ENCODE measurements at regions not wholly inside any gene's neighbourhood (a gene's known extent, or its start where the extent isn't known, plus 50 kb on each side); places are given as distances from the start of the nearest gene placed in this dataset.
"Not testable (repeated sequence)": the region's sequence is repeated elsewhere in the genome, so short reads cannot be mapped to it uniquely, and the experiment has no call there.

DNA sequence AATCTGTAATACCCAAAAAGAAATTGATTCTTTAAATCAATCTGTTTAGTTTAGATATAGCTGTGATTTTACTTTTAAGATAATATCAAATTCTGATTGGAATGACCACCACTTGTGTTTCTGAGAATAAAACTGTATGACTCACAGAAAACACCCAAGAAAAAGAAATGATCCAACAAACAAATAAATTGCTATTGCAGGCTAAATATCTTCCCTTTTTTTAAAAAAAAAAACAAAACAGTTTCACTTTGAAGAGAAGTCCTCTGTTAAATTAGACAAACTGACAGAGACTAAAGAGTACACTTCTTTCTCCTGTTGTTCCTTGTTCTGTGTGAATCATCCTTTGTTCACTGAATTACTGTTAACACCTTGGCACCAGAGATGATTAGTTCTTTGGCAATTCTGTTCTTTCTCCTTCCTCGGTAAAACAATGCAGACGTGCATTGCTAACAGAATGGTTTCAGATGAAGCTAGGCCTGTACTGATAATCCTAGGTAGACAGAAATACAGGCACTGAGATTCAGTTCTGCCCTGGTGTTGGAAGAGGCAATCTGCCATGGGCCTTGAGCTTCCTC, 895.2 kb upstream of the CITED2 start:
- in situ Hi-C loops (cut with HindIII; ENCODE audit: low sequenced_read_pairs): no loop called here

DNA sequence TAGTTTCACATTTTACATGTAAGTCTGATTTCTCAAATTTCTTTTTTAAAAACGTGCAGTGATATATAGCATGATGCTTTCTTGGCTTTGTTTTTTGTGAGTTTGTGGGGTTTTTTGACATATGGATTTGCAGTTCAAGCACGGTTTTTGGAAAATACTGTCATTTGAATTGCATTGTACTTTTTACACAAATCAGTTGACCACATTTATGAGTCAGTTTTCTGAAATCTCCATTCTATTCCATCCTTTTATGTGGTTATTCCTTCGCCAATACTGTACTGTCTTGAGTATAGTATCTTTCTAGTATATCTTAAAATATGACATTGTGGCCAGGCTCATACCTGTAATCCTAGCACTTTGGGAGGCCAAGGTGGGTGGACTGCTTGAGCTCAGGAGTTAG, 890.0 kb upstream of the CITED2 start:
- in situ Hi-C loops (cut with HindIII; ENCODE audit: low sequenced_read_pairs): no loop called here

DNA sequence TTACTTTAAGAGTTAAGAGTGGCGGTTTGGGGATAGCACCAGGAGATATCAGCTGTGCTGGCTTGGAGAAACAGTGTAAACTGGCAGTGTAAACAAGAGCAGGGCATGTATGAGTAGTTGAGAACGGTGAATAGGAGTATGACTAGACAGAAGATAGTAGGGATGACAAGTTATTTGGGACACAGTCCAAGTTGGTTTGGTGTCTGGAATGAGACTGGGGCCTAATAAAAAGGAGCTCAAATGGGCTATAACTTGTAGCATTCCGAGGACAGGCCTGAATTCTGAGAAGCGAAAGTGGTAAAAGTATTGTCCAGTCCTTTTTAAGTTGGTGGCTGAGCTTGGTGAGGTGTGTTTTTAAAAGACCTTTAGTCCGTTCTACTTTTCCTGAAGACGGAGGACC, 883.9 kb upstream of the CITED2 start:
- in situ Hi-C loops (cut with HindIII; ENCODE audit: low sequenced_read_pairs): not testable (repeated sequence)

DNA sequence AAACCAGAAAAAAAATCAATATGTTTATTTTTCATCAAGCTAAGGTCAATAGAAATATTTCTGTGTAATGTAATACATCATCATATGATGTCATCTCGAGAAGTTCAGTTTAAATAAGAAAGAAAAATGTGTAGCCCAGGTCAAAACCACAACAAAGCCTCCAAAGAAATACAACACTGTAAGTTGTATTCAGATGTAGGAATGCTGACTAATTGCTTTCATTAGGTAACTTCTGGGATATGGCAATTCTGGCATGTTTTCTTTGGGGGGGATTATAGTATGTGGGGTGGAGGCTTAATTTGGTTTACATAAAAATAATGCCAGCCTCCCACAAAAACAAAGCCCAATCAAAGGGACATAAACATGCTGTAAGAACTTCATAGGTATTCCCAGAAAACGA, 881.8 kb upstream of the CITED2 start:
- in situ Hi-C loops (cut with HindIII; ENCODE audit: low sequenced_read_pairs): no loop called here

DNA sequence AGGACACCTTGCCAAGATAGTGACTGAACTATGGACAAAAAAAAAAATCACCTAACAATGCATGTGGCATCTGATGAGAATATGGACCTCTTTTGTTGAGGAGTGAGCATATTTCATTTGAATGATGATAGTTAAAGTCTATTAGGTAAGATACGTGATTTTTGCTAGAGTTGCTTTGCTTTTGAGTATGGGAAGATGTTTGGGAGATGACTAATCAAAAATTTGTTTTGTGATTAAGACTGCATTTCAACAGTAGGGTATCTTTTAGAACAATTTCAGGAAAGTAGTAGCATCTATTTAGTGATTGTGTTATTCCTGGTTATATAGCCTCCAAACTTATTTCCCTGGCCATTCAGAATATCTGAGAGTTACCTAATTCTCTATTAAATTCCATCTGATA, 878.6 kb upstream of the CITED2 start:
- in situ Hi-C loops (cut with HindIII; ENCODE audit: low sequenced_read_pairs): no loop called here

DNA sequence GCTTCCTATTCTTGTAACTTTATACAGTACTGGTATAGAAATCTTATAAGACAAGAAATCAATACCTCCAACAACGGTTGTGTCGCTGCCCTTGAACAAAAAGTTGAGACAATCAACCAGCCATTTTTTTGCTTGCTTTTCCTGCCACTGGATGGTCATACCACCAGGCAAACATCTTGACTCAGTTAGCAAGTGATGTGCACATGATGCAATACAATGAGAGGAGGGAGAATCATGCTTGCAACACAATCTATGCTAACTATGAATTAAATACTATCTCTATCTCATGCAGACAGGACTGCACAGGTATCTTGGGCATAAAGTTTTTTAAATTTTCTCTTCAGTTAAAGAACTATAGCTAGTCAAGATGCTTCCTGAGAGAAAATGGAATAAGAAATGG, 877.7 kb upstream of the CITED2 start:
- in situ Hi-C loops (cut with HindIII; ENCODE audit: low sequenced_read_pairs): no loop called here

DNA sequence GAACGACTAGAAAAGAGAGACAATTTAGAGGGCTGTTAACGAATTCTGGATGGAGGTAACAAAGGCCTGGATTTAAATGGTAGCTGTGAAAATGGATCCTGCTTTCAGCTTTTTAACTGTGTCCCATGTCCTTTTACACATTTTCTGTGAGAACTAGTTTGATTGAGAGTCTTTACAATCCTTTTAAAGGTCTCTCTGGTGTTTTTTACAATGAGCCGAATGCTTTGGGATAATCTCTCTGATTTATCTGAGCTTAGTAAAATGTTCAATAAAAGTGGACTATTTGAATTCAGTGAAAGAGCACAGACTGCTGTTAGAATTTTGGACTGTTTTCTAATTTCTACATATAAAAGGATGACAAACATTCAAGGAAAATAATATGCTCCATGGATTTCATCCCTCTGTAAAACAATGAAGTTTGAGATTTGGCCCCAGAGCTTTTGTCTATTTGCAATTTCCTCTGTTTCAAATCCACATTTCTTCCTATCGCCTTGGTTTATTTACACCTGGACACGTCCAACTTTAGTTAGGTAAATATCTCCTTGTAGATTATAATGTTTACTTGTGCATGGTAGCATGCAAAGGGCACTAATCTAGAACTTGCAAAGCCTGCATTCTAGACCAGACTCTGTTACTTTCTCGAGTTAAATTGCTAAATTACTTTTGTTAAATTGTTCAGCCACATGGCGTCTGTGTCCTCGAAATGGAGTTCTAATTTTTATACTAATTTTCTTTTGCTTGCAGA, 871.0 kb upstream of the CITED2 start:
- in situ Hi-C loops (cut with HindIII; ENCODE audit: low sequenced_read_pairs): no loop called here

DNA sequence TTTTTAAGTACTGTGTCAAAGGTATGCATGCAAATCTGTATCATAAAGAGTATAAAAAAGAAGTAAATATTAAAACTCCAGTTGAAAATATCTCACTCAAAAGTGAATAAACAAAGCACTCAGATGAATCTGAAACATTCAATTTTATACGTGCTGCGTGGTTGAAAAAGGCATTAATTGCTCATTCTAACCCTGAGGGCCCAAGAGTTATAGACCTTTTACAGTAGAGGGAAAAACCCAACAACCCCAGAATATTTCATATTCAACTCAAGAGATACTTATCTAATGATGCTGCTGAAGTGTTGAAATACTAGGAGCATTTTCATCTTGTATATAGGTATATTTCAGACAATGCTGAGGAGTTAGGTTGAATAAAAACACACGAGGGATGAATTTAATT, 862.8 kb upstream of the CITED2 start:
- in situ Hi-C loops (cut with HindIII; ENCODE audit: low sequenced_read_pairs): no loop called here

DNA sequence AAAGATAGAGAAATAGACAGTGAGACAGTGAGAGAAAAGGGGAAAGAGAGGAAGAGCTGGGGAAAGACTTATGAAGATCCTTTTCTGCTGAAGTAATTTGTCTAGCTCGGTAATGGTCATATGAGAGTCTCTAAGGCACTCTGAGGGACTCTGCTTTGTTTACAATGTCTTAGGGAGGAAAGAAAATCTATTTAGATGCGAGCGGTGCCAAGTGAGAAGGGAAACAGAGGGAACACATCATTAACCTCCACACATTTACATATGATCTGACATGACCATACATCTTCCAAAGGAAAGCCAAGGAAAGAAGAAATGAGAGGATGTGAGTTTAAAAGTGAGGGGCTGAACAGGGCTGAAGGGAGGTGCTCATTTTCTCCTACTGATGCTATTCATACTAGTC, 862.3 kb upstream of the CITED2 start:
- in situ Hi-C loops (cut with HindIII; ENCODE audit: low sequenced_read_pairs): no loop called here

DNA sequence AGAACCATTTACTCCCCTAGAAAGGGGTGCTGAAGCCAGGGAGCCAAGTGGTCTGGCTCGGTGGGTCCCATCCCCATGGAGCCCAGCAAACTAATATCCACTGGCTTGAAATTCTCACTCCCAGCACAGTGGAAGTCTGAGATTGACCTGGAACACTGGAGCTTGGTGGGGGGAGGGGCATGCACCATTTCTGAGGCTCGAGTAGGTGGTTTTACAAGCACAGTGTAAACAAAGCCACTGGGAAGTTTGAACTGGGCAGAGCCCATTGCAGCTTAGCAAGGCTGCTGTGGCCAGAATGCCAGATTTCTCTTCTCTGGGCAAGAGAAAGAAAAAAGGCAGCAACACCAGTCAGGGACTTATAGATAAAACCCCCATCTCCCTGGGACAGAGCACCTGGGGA, 855.8 kb upstream of the CITED2 start:
- in situ Hi-C loops (cut with HindIII; ENCODE audit: low sequenced_read_pairs): no loop called here

DNA sequence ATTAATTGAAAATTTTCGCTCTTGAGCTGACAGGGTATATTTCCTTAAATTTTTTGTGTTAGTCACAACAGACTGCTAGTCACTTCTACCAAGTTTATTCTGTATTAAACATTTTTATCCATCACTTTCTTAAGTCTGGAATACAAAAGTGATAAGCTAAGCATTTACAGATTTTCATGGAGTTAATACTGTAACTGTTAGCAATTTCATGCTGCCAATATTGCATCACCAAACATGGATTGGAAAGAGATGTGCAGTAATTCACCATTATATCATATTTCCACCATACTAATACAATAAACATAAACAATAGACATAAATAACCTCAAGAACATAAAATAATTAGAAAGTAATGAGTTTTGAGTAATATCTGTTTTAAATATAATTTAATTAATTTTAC, 854.0 kb upstream of the CITED2 start:
- in situ Hi-C loops (cut with HindIII; ENCODE audit: low sequenced_read_pairs): no loop called here

DNA sequence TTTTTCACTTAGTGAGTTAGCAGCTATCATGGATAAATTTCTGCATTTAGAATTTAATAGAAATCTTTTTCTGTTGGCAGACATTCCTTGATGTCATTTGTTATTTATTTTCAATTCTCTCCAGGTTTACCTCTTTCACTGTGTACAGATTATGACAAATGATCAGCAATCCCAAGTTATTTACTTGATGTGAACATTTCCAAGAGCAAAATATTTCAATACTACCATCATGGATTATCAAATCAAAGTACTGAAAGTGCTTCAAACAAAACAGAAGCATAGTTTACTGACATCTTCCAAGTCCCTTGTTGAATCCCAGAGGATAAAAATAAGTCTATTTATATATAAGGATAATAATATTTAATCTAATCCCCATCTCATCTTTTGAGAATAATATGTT, 852.2 kb upstream of the CITED2 start:
- in situ Hi-C loops (cut with HindIII; ENCODE audit: low sequenced_read_pairs): no loop called here

DNA sequence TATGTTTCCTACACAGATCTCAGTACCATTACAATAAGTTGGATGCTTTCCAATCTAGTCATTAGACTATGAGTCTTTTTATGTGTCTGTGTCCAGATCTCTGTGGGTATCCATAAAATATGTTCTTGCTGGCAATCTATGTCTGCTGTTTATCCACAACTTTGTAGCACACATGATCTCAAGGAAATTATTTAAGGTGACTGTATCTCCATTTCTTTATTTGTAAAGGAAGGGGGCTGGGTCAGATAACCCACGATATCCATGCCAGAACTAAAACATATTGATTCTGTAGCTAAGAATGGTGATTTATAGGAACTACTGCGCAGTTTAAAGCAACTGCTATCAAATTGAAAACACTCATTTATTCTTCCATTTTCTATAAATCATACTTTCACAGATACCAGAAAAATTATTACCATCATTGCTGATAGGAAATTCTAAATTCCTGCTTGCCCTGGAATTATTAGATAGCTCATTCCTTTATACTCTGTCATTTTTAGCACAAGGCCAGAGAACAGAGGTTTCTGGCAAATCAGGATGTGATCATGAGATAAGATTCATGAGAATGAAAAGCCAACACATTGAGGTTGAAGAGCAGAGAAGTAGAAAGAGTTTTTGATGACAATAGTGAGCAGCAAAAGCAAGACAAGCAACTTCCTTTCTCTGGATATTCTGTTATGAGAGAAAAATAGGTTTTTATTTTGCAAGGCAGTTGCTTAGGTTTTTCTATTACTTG, 851.4 kb upstream of the CITED2 start:
- in situ Hi-C loops (cut with HindIII; ENCODE audit: low sequenced_read_pairs): no loop called here

DNA sequence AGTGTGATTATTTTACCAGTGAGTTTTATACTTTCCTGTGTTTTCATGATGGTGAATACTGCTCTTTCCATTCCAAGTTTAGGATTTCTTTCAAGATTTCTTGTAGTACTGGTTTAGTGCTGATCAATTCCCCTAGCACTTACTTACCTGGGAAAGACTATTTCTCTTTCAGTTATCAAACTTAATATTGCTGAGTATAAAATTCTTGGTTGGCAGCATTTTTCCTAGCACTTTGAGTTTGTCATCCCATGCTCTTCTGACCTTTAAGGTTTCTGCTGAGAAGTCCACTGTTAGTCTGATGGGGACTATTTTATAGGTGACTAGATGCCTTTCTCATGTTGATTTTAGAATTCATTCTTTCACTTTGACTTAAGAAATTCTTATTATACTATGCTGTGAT, 842.8 kb upstream of the CITED2 start:
- in situ Hi-C loops (cut with HindIII; ENCODE audit: low sequenced_read_pairs): no loop called here

DNA sequence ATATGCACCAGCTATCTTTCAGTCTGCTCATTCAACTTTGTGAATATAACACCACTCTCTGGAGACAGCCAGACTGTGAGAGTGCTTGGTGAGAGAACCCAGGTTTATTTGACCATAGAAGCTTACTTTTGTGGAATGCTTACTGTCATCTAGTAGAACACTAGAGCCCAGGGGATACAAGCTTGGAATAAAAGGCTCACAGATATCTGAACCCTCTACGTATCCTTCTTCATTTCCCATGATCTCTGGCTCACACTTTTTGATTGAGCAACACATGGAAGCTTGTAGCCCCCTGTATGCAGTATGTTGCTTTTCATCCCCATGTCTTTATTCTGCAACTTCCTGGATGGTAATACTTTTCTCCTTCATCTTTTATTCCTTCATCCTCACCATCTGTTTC, 835.3 kb upstream of the CITED2 start:
- in situ Hi-C loops (cut with HindIII; ENCODE audit: low sequenced_read_pairs): no loop called here

DNA sequence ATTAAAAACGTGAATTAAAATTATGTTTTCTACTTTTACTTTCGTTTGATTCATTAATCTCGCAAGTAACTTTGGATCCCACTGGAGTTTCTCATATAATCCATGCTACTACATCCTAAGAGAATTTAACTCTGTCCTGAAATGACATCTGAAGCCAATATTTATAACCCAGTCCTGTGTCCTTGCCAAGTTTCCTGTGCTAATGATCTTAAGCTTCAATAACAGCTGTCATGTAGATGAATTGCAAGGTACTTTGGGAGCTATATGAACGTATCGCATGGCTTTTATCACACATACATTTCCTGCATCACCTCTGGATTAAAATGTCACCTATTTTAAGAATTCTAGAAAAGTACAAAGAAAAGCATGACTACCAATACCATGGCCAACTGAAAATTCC, 833.8 kb upstream of the CITED2 start:
- in situ Hi-C loops (cut with HindIII; ENCODE audit: low sequenced_read_pairs): no loop called here

DNA sequence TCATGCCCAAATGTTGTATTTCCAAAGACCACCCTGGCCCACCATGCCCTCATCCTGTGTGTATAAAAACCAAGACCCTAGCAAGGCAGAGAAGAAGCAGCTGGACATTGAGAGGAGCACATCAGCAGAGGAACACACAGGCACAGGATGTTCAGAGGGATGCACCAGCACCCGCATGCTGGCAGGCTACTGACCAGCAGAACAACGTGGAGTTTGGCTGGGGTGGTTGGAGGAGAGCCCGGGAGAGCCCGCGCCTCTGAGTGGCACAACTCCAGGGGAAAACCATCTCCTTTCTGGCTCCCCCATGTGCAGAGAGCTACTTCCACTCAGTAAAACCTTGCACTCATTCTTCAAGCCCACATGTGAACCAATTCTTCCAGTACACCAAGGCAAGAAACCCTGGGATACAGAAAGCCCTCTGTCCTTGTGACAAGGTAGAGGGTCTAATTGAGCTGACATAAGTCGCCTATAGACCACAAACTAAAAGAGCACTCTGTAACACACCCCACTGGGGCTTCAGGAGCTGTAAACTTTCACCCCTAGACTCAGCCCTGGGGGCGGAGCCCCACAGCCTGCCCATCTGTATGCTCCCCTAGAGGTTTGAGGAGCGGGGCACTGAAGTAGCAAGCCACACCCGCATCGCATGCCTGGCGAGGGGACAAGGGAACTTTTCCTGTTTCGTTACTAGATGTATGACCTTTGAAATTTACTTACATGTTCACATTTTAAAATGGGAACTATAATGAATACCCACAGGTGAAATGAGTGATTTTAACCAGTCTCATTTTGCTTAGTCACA, 831.5 kb upstream of the CITED2 start:
- in situ Hi-C loops (cut with HindIII; ENCODE audit: low sequenced_read_pairs): no loop called here

DNA sequence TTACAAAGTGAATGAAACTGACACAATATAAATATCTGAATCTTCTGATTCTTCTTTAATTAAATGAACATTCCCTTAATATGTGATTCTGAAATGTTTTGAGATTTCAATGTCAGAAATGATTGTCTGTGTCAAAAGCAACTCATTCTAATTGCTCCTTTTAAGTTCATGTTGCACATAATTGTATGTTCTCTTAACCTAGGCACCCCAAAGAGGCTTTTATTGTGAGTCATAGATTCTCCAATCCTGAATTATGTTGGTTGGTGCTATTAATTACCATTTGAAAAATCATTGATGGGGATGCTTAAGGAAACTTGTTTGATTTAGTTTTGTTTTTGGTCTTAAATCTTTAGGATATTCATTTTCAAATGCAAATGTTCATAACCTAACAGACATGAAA, 829.7 kb upstream of the CITED2 start:
- in situ Hi-C loops (cut with HindIII; ENCODE audit: low sequenced_read_pairs): no loop called here

DNA sequence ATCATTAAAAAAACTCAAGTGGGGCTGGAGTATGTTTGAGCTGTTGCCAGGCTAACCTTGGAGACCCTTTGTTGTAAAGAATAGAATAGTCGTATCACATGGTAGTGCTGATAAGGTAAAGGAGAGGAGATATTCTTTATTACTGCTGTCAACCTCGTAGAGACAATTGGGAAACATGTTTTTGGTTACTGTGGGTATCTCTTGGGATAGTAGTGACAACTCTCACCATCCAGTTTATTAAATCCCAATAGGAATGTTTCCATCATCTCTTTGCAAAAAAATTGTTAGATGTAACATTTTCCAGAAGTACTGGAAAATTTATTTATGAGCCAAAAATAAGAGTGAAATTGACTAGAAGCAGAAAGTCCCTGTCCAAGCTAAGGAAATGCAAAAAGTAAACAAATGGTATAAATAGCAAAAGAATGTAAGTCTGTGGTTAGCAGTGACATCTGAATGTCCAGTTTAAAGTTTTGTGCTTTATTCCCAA, 829.3 kb upstream of the CITED2 start:
- in situ Hi-C loops (cut with HindIII; ENCODE audit: low sequenced_read_pairs): no loop called here

DNA sequence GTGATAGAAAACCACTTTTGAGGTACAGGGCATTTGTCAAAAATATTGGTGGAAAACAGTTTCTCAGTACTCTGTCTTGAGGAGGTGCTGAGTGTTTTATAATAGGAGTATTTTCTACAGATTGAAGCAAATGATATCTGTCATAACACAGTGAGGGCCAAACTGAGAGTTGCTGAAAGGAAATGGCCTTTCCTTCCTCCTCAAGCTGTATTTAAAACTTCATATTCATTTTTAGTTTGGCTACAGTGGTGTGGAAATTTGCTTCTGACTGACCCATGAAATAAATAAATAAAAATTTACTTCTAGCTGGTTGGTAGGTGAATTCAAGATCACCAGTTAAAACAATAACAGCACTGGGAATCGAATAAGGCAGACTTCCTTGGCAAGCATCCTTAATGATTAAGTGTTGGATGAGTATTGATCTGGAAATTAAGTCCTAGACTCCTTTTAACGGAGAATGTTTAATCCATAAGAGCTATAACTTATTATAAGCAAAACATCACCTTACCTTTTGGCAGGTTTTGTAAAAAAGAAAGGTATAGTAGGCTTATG, 828.6 kb upstream of the CITED2 start:
- in situ Hi-C loops (cut with HindIII; ENCODE audit: low sequenced_read_pairs): no loop called here
